HG02678 (cell line): ENCODE measurements at regions not wholly inside any gene's neighbourhood (a gene's known extent, or its start where the extent isn't known, plus 50 kb on each side); places are given as distances from the start of the nearest gene placed in this dataset.
A peak's percentile ranks its signal among the peaks of the same experiment; 100 is the strongest.
"Not testable (repeated sequence)": the region's sequence is repeated elsewhere in the genome, so short reads cannot be mapped to it uniquely, and the experiment has no call there.

ENCODE experiments used
- ATAC-seq: cut with Tn5 transposase; IDR thresholded peaks from one replicate; pipeline ENCODE4 v1.9.1; 2021; ENCODE audit warnings: mild to moderate bottlenecking, moderate library complexity; ENCODE audit not compliant: unreplicated experiment

DNA sequence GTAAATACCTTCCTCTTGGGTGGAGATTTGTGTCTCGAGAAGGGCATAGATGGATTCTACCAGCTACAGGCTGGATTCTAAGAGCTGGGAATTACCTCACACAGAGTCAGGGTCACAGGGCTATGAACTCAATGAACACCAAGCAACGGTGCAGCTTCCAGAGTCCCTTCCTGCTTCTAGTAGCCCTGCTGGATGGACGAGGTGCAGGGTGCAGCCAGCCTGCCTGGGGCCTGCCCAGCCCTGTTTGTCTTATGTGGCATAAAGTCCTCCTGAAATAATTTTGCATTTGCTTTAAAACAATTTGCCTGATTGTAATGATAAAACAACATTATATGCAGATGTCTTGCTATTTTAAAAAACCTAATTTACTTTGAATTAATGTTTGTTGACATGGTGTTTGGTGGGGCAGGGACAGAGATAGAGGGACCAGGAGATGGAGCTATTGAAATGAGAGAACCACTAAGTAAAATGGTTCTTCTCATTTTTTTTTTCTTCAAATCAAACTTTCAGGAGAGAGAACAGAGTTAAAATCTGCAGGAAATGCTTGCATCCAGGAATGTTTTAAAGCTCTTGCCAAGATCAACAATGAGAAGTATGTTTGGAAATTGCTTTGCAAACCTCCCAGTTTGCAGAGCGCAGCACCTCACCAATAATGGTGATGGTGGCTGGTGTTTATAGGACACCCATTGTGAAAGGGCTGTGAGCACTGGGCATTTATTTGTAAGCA, 305.4 kb upstream of the PODXL start:
- ATAC-seq: no peak

DNA sequence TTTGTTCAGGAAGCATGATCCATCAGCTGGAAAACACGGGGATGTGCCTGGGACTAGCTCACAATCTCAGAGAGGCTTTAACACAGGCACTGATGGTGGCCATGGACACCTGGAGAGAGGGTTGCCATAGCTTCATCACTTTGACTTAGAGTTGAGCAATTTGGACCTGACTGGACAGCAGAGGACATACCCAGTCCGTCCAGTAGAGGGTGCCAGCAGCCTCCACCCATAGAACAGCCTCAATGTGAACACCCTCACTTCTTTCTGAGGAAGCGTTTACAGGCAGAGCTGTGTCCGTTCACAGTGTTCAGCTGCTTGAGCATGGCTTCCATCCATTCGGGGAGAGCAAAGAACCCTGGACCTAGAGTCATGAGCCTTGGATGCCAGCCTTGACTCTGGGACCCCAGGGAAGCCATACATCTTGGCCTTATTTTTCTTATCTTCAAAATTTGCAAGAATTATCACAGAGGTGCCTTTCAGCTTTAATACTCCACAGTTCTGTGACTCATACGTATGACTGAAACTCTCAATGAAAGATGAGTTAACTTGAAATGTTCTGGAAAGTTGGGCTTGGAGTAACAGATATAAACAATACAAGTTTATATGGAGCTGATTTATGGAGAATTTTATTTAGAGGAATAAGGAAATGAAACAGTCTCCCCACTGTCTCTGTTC, 302.9 kb upstream of the PODXL start:
- peak; percentile 81 for ATAC-seq

DNA sequence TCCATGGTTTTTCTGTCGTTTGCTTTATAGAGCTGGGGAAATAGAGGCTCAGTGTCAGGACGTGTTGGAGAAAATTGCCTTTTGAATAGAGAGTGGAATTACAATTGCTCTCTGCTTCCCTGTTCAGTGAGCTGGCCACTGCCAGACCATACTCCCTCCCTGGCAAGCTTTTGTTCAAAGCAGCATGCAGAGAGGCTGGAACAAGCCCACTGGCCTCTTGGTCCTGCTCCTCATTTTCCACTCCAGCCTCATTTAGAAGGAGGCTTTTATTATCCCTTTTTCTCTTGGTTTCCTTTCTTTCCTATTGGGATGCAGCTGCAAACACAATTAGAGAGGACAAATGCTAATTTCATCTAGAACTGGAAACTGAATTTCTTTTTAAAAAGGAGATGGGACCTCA, 302.2 kb upstream of the PODXL start:
- no peak for ATAC-seq

DNA sequence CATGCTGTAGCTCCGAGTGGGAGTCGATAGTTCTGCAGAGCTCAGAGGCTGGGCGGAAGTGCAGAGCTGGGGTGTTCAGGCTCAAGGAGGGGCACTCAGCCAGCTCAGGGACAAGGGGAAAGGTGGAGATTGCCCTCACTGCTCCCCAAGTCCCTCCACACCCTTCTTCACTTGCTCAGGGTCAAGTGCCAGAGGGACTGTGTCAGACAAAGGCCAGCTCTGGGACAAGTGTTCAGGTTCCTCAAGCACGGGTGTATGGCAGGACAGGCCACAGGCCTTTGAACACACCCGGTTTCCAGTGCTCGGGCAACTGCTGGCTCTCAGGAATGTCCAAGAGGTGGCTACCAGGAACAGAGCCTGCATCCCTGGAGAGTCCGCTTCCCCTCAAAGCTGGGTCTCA, 293.0 kb upstream of the PODXL start:
- no peak for ATAC-seq

DNA sequence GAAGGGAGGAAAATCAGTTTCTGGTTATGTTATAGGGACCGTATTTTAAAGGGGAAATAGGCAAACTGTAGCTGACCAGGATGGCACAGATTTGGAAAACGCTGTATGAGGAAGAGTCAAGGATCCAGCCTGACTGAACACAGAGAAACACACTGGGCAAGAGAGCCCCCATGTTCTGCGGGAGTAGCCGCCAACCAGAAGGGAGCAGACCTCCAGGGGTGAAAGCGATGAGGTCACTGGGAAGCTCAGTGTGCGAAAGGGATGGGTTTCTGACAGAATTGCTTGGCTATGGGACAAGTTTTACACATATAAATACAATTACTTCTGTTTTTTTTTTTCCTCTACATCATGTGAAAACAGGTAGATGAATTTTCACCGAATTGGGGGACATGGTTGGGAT, 291.6 kb upstream of the PODXL start:
- ATAC-seq: no peak

DNA sequence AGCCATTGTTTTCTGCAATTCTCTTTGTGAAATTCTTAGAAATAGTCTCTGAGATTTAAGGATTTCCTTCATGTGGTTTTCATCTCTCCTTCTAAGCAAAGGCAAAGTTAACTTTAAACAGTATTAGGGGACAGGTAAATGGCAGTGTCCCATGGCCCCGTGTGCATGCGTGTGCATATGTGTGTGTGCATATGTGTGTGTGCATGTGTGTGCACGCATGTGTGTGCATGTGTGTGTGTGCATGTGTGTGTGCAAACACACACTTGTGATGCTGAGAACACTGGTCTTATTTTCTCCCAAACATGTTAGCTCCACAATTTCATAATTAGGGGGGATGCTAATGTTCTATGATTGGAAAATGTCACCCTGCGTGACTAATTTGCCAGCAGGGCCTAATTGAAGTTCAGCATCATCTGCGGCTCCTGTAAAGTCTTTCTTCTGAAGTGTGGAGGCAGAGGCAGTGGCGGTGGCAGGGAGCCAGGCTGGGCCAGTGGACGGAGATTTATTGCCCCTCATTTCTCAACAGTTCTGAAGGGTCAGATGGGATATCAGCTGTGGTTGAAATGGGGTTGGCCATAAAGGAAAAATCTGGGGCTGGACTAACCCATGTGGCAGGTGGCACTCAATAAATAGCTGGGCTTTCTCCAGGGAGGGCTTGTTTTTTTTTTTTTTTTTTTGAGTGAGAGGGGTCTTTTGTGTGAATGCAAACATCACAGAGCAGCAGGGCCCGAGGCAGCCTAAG, 289.3 kb upstream of the PODXL start:
- no peak for ATAC-seq

DNA sequence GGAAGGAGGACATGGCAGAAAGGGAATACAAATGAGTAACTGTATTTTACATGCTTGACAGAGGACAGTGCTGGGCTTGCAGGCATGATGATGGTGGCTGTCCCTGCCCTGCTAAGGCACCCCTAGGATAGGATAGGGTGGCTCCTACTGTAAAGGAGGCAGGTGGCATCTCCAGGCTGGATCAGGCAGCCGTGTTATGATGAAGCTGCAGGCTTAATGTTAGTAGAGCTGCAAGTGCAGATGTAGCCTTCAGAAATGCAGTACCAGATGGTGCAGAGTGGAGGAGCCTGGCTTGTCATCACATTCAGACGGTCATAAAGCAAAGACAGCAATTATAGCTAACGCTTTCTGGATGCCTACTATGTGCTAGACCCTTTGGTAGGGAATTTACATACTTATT, 287.9 kb upstream of the PODXL start:
- ATAC-seq: no peak

DNA sequence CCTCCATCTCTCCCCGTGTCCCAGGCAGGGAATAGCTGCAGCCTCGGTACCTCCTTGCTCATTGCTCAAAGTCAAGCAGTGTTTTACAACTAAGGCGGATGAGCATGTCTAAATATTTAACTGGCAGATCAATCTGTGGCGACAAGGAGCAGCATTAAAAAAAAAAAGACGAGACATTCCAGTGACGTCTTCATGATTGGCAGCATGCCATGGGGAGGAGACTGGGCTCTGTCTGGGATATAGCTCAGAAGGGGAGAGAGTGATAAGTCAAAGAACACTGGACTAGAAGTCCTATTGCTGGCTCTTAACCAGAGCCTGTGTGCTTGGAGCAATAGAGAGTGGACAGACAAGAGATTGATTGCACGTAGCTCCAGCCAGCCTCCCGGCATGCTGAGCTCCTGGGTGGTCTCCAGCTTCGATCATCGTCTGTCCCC, 287.5 kb upstream of the PODXL start:
- ATAC-seq: no peak

DNA sequence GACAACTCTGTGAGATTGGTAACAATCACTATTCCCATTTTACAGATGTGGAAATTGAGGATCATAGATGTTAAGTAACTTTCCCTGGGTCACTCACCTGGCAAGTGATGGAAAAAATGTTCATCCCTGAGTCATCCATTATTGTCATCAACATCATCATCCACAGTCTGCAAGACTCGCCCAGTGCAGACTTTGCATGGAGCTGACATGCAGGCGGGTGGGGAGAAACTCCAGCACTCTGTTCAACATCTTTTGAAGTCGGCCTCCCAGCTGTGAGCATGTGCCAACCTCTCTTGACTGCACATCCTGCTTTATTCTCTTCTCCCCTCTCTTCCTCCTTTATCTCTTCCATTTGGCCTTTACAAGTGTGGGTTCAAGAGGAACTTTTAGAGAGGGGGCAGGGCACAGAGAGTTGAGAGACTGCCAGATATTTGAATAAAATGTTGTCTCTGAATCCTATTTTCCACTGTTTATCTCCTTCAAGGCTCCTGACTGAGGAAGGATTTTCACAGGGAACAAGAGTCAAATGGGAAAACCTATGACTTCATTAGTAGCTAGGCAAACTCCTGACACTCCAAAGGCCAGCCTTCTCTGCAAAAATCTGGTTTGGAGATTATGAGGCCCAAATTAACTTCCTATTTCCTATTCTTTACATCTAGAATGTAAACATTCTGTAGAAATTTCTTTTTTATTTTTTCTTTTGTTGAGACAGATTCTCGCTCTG, 283.7 kb upstream of the PODXL start:
- ATAC-seq: no peak

DNA sequence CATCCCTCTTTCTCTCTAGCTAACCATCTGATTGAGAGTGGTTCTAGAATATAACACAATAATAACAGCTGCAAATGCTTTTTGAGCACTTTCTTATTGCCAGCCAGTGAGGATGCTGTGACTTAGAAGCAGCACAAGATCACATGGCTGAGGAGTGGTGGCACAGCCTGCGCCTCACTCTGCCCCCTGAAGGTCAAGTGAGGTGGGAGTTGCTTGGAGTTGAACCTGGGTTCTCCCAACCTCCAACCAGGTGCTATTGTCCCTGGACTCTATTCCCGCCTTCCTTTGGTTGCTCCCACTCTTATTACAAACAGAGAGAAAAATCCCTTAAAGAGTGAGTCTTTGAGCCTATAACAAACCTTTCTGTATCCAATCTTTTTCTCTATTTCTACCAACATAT, 280.3 kb upstream of the PODXL start:
- ATAC-seq: no peak

DNA sequence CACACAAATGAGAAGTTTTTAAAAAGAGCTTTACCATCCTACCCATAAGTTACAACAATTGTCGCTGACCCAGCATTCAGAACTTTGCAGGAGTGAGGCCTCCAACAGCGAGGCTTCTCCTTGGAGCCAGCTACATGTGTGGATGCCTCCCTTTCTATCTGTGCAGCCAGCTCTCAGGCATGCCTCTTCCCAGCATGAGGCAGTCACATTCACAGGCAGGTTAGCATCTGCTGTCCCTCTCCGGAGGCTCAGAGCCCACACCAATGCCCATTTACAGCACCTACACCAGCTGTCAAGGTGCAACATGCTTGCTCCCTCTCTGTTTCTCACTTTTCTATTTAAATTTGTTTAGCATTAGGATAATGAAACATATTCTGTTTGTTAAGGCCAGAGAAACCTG, 278.7 kb upstream of the PODXL start:
- no peak for ATAC-seq

DNA sequence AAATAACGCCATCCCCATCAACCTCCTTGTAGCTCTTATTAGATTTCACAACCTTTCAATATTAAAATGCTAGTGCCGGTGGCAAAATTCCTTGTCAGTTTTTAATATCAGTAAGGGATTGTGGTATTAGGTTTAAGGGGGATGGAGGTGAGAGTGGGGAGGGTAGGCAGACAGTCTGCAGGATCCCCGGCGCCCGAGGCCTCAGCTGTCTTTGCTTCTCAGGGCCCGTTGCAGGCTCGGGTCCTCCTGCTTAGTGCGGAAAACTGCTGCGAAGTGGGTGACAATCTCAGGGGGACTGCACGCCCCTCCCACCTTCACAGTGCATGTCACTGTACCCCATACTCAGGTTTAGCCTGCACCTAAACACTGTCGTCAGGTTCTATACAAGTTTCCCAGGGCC, 274.3 kb upstream of the PODXL start:
- ATAC-seq: no peak

DNA sequence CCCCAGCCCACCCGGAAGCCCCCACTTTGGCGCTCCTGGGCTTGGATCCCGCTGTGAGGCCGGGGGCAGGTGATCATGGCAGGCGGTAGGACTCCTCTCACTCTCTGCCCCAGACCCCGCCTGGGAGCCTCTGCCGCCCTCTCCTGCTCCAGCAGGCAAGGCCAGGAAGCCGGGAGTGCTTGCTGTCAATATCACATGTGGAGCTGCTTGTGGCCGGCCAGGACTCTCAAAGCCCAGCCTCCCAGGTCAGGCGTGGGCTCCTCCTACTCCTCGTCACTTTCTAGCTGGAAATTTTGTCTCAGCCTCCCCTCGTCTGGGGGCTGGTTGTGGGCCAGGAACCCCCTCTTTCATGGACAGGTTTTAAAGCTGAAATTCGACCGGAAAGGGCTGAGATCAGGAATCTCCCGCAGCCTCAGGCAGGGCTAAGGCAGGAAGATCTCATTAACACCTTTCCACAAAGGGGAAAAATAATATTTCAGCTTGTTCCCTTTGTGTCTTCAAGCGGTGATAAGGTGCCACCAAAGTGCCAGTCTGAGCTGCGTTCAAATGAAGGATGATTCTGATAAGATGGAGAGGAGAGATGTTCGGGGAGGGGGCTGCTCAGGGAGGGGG, 273.6 kb upstream of the PODXL start:
- ATAC-seq: no peak

DNA sequence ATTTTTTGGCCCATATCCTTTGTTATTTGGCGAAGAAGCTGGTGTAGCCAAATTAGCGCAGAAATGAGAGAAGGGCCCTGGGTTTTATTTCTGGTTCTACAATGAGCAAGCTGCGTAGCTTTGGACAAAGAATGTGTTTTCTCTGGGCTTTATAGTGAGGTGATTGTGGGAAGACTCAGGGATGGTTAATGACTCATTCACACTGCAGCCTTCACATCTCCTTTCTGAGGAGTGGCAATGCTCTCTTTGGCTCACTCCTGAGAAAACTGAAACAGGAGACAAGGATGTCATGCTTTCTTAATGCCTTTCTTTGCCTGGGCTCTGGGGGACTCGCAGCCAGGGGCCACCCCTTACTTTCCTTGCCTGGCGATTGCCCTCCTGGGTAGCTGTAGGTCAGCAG, 271.0 kb upstream of the PODXL start:
- no peak for ATAC-seq

DNA sequence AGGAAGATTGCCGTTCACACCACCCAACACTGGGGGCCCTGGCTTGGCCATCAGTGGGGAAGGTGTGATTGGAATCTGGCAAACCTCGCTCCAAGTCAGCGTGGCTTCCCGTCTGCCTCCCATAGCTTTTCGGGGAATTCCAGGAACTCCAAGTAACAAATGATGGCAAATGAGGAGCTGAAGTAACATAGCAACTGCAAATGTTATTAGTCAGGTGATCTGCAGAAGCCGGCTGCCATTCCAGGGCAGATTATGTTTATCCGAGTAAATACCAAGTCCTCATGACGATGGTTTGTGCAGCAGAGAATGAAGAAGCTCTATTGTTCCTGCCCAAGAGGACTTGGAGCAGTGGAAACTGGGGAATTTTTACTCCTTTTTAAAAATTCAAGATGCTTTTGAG, 270.5 kb upstream of the PODXL start:
- no peak for ATAC-seq

DNA sequence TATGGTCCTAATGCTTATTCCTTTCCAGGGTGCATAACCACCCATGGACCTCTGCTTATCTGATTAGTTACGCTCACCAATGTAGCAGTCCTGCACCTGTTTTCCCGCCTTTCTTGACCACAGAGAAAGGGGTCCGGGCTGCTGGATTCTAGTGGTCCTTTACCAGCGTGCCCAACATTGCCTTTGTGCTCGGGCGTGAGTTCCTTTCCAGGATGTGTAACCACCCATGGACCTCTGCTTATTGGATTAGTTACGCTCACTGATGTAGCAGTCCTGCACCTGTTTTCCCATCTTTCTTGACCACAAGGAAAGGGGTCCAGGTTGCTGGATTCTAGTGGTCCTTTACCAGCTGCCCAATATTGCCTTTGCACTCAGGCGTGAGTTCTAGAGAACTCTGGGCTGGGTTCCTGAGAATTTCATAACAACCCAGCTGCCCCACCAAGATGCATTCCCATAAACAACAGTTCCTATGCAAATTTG, 267.6 kb upstream of the PODXL start:
- ATAC-seq: not testable (repeated sequence)

DNA sequence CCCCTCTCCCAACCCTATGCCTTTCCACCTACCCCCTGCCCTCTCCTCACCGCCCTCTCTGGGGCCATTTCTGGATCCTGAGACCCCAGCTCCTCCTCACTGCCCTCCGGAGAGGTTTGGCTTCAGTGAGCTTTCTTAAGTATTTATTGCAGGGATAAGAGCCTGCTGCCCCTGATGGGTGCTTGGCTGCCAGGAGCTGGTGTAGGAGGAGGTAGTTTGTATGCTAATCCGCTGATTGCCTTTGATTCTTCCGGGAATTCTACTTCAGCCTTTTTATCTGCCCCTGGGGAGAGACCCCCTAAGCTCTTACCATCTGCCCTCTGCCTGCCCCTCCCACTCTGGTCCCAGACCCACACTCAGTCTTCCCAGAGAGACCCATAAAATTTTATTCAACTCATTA, 263.5 kb upstream of the PODXL start:
- ATAC-seq: no peak

DNA sequence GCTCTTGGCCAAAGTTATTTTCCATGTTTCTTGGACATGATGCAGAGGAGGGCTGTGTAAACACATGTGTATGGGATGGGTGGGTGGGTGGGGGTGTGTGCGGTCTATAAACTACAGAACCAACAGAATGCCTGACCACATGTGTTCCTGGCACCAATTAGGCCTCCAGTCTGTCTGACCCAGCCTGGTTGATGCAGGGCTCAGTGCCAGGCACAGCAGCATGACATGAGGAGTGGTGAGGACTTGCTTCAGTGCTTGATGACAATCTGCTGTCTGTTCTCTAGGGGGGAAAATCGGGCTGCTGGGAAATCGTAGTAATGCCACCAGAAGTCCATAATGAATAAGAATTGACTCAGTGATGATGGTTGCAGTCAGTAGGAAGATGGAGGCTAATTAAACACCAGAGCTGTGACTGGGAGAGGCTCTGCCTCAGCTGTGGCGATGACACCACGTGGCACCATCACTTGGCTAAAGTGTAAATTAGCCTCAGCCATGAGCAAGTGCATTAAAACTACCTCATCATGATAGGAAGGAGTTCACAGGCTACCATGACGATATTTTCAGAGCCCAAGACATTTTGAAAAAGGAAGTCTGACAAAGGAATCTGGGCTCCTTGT, 260.1 kb upstream of the PODXL start:
- ATAC-seq: no peak

DNA sequence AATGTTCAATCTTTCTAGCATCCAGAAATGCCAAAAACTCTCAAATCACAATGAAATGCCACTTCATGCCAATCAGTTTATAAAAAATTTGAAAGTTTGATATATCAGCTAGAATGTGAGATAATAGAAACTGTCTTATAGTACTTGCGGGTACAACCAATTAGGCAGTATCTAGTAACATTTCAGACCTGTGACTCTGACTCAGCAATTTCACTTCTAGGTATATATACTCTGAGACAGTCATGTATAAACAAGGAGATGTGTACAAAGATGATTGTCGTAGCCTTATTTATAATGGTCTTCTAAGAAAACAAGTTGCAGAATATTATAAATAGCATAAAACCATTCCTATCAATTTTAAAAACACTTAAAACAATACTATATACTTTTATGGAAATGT, 252.3 kb upstream of the PODXL start:
- no peak for ATAC-seq

DNA sequence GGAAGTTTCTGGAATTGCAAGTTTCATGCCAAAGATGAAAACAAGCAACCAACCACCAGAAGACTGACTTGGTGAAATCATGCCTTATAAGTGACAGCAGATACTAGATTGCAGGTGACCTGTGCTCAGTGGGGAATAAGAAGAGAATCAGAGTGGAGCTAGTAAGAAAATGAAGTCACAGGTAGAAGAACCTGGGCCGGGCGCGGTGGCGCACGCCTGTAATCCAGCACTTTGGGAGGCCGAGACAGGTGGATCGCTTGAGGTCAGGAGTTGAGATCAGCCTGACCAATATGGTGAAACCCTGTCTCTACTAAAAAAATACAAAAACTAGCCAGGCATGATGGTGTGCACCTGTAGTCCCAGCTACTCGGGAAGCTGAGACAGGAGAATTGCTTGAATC, 251.7 kb upstream of the PODXL start:
- not testable (repeated sequence) for ATAC-seq
